GM12878 (cell line): ENCODE measurements at regions not wholly inside any gene's neighbourhood (a gene's known extent, or its start where the extent isn't known, plus 50 kb on each side); places are given as distances from the start of the nearest gene placed in this dataset.

Experiments
- ATAC-seq: fragments of 200-7000 bp; cut with Tn5 transposase; 3 replicates; pipeline ENCODE4 v1.9.1; 2020; ENCODE audit warnings: mild to moderate bottlenecking, moderate library complexity
- BruUV-seq: library from RNA; stranded (reverse); fragments of 400-500 nt; replicated peaks from 2 replicates; lab custom pipeline; 2021; lab: Mats Ljungman, UMichigan
- CTCF ChIA-PET: fragments of 300-600 bp; sonication (Branson Sonifier 250); formaldehyde crosslinking; extraction: SDS; loops from one replicate; lab custom pipeline; 2021; ENCODE audit warnings: inconsistent platforms; lab: Yijun Ruan, JAX
- POLR2A ChIA-PET: fragments of 350-600 bp; formaldehyde crosslinking; extraction: SDS; loops from one replicate; lab custom pipeline; 2021; ENCODE audit warnings: inconsistent platforms; lab: Charles Lee
- RAD21 ChIA-PET: fragments of 300-600 bp; sonication (Branson Sonifier 250); formaldehyde crosslinking; loops from one replicate; lab custom pipeline; 2023; ENCODE audit warnings: antibody characterized with exemption; ENCODE audit not compliant: unreplicated experiment; lab: Charles Lee
- SMC1A ChIA-PET: fragments of 300-600 bp; sonication (Branson Sonifier 250); formaldehyde crosslinking; loops from one replicate; lab custom pipeline; 2023; ENCODE audit not compliant: unreplicated experiment, uncharacterized antibody; lab: Charles Lee
- DNase-seq: peaks from one replicate; pipeline ENCODE4 v3.0.0-alpha.2; 2011; ENCODE audit warnings: low read depth, low spot score
- FAIRE-seq: peaks from 3 replicates; lab custom pipeline; 2011; peaks lifted over from hg19 to GRCh38; lab: Jason Lieb, UNC
- H2AFZ ChIP-seq: 2 replicates; pipeline ENCODE4 v1.6.0; 2011; ENCODE audit warnings: low read depth, low read length, control low read depth; ENCODE audit not compliant: control insufficient read depth
- H3K27ac ChIP-seq: 2 replicates; pipeline ENCODE4 v1.5.1; 2011; ENCODE audit warnings: control low read depth; ENCODE audit not compliant: control insufficient read depth, insufficient read depth
- H3K27me3 ChIP-seq, 2 experiments: replicated peaks in 1 of 2; 2 replicates each; pipeline versions ENCODE4 v1.6.0 to v1.6.1; 2011; ENCODE audit warnings: low read length in 1 of 2; ENCODE audit not compliant: control insufficient read depth in 2 of 2, insufficient read depth in 2 of 2
- H3K36me3 ChIP-seq, 2 experiments: 2 replicates each; pipeline ENCODE4 v1.5.1; 2011; ENCODE audit warnings: low read length in 1 of 2; ENCODE audit not compliant: control insufficient read depth in 2 of 2, insufficient read depth in 2 of 2
- H3K4me1 ChIP-seq: 2 replicates; pipeline ENCODE4 v1.6.1; 2011; ENCODE audit warnings: mild to moderate bottlenecking, low read length, moderate library complexity, mixed read lengths; ENCODE audit not compliant: control insufficient read depth, insufficient read depth
- H3K4me2 ChIP-seq: 2 replicates; pipeline ENCODE4 v1.6.0; 2011; ENCODE audit warnings: control low read depth; ENCODE audit not compliant: control insufficient read depth, insufficient read depth
- H3K4me3 ChIP-seq: fragments of 200-600 bp; sonication (generic); 2 replicates; pipeline ENCODE4 v1.5.1; 2016
- H3K79me2 ChIP-seq: 2 replicates; pipeline ENCODE4 v1.6.0; 2011; ENCODE audit warnings: low read length; ENCODE audit not compliant: control insufficient read depth, insufficient read depth
- H3K9ac ChIP-seq: 2 replicates; pipeline ENCODE4 v1.8.0; 2011; ENCODE audit warnings: low read length, control low read depth, mixed read lengths; ENCODE audit not compliant: control insufficient read depth, insufficient read depth
- H3K9me3 ChIP-seq: replicated peaks from 3 replicates; pipeline ENCODE4 v1.5.1; 2011; ENCODE audit warnings: mild to moderate bottlenecking, low read length; ENCODE audit not compliant: control insufficient read depth, insufficient read depth
- H4K20me1 ChIP-seq: 2 replicates; pipeline ENCODE4 v1.6.0; 2011; ENCODE audit not compliant: control insufficient read depth, insufficient read depth
- CHD1 ChIP-seq: IDR thresholded peaks from 2 replicates; pipeline ENCODE4 v1.6.1; 2012; ENCODE audit warnings: low read depth, low read length, improper control_type of control experiment
- EP300 ChIP-seq, 2 experiments: fragments of 150-350 bp in 1 of 2; IDR thresholded peaks; 2 replicates each; pipeline ENCODE4 v1.6.1; 2011 to 2012; ENCODE audit warnings: low read depth in 2 of 2, low read length in 2 of 2, borderline replicate concordance in 1 of 2, improper control_type of control experiment in 1 of 2, inconsistent platforms in 1 of 2; ENCODE audit not compliant: control insufficient read depth in 1 of 2
- FOS ChIP-seq: IDR thresholded peaks from 3 replicates; pipeline ENCODE4 v1.6.1; 2011; ENCODE audit warnings: borderline replicate concordance; ENCODE audit not compliant: insufficient read length; ENCODE audit errors: extremely low read depth
- FOXM1 ChIP-seq: IDR thresholded peaks from 2 replicates; pipeline ENCODE4 v1.6.1; 2012; ENCODE audit warnings: low read depth, mild to moderate bottlenecking, inconsistent platforms, low read length, moderate library complexity
- GABPA ChIP-seq: IDR thresholded peaks from 2 replicates; pipeline ENCODE4 v1.6.1; 2014; ENCODE audit warnings: antibody characterized with exemption, low read depth, mild to moderate bottlenecking, inconsistent platforms
- HDAC6 ChIP-seq: fragments of 200-600 bp; sonication (generic); IDR thresholded peaks from one replicate; pipeline ENCODE4 v1.8.0; 2017; ENCODE audit warnings: antibody characterized with exemption; ENCODE audit not compliant: unreplicated experiment
- HSF1 ChIP-seq: fragments of 150-350 bp; IDR thresholded peaks from 2 replicates; pipeline ENCODE4 v1.6.1; 2014; ENCODE audit warnings: mild to moderate bottlenecking, low read depth, low read length
- IKZF2 ChIP-seq, 2 experiments: fragments of 450-650 bp; IDR thresholded peaks; 2 replicates each; pipeline ENCODE4 v1.6.1; 2017; ENCODE audit warnings: mild to moderate bottlenecking in 2 of 2, moderate library complexity in 2 of 2
- IRF3 ChIP-seq: fragments of 450-650 bp; IDR thresholded peaks from 2 replicates; pipeline ENCODE4 v1.6.1; 2014; ENCODE audit warnings: mild to moderate bottlenecking
- JUNB ChIP-seq: IDR thresholded peaks from 2 replicates; pipeline ENCODE4 v1.6.1; 2016; ENCODE audit warnings: antibody characterized with exemption, mild to moderate bottlenecking
- JUND ChIP-seq: IDR thresholded peaks from 2 replicates; pipeline ENCODE4 v1.6.1; 2012; ENCODE audit warnings: low read depth, mild to moderate bottlenecking, low read length, improper control_type of control experiment, moderate library complexity
- NFIC ChIP-seq: IDR thresholded peaks from 2 replicates; pipeline ENCODE4 v1.6.1; 2012; ENCODE audit warnings: low read depth, mild to moderate bottlenecking, inconsistent platforms, low read length, moderate library complexity
- RUNX3 ChIP-seq: IDR thresholded peaks from 2 replicates; pipeline ENCODE4 v1.6.1; 2012; ENCODE audit warnings: low read length, inconsistent platforms
- SIX5 ChIP-seq: IDR thresholded peaks from 2 replicates; pipeline ENCODE4 v1.6.1; 2011; ENCODE audit warnings: mild to moderate bottlenecking, low read depth, low read length, moderate library complexity; ENCODE audit not compliant: severe bottlenecking
- ZBTB40 ChIP-seq: fragments of 450-650 bp; IDR thresholded peaks from 2 replicates; pipeline ENCODE4 v1.6.1; 2016; ENCODE audit warnings: mild to moderate bottlenecking, moderate library complexity, borderline replicate concordance
- ZNF384 ChIP-seq: IDR thresholded peaks from 2 replicates; pipeline ENCODE4 v1.6.1; 2012; ENCODE audit warnings: low read depth, mild to moderate bottlenecking, low read length, improper control_type of control experiment, borderline replicate concordance
- WGBS: methylation state at CpG from one replicate; pipeline ENCODE4 v1.1.6; 2016; ENCODE audit warnings: low lambda C conversion rate; ENCODE audit not compliant: insufficient replicate concordance, insufficient coverage; ENCODE audit errors: missing lambda C conversion rate; 5-methylcytosine and 5-hydroxymethylcytosine counted together
- in situ Hi-C: fragments of 300-500 bp; cut with MboI; formaldehyde crosslinking; loops from 9 replicates; pipeline ENCODE4 v1.14.3; 2018; ENCODE audit warnings: mixed read lengths
- intact Hi-C: fragments of 100-400 bp; cut with micrococcal nuclease; formaldehyde crosslinking; loops from one replicate; pipeline ENCODE4 v1.14.2; 2022; ENCODE audit not compliant: unreplicated experiment

DNA sequence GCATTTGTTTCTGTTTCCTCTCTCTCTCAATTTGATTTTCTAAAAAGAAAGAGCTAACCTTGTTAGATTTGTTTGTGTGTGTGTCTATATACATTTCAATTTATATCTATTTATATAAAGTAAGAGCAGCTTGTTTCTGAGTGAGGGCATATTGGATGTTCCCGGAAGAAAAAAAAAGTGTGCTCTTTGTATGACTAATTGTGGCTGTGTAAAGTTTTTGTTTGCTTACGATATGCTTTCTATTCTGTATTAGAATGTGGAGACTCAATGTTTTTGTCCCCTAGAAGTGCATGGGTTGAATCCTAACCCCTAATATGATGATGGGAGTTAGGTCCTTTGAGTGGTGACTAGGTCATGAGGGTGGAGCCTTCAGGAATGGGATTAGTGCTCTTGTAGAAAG, 66.6 kb upstream of the C1QTNF9B start:
- RAD21 ChIA-PET, result interaction anchor here (0.7 to 1.7 kb wide), 5 partner anchors 9 to 56 kb away, joined by 3 to 8 read pairs (median 3); no protein-coding TSS in a partner anchor
- Histone ChIP-seq H3K9ac (no peak overlapping the region), H3K27ac (peak overlapping the region; percentile 42), H3K79me2 (no peaks in the 10 kb centered on the region), H3K4me3 (no peak overlapping the region), H3K9me3 (no peaks in the 10 kb centered on the region), H2AFZ (peak overlapping the region; percentile 72), H3K27me3 (no peaks in the 10 kb centered on the region), H3K4me1 (peaks cover 16% of the 10 kb centered on the region), H3K36me3 (no peaks in the 10 kb centered on the region), H4K20me1 (no peaks in the 10 kb centered on the region), H3K4me2 (peak overlapping the region; percentile 51; the same call in 1 of the 2 replicates)
- TF ChIP-seq JUND, result 0 out of 2 replicates have a peak, but pooled peaks have one; percentile 52
- TF ChIP-seq IKZF2 (IDR thresholded peaks at IDR 0.05), result peak; percentile 33; a peak in 1 of 4 replicates
- TF ChIP-seq HDAC6, result no peak
- TF ChIP-seq ZBTB40, result peak; percentile 85
- TF ChIP-seq GABPA, result 0 out of 2 replicates have a peak, but pooled peaks have one; percentile 34
- TF ChIP-seq JUNB, result peak; percentile 80
- no peak for TF ChIP-seq FOXM1
- no peak for TF ChIP-seq FOS
- TF ChIP-seq SIX5, result no peak
- no peak for TF ChIP-seq CHD1
- TF ChIP-seq HSF1, result no peak
- 0 out of 2 replicates have a peak, but pooled peaks have one; percentile 29 for TF ChIP-seq NFIC
- TF ChIP-seq ZNF384, result peak; percentile 82; the same call in 1 of the 2 replicates
- TF ChIP-seq EP300 (IDR thresholded peaks at IDR 0.05; ENCODE audit: borderline replicate concordance in 1 of 2, control insufficient read depth in 1 of 2, low read depth in 2 of 2, low read length in 2 of 2), result peak in 1 of 2 experiments; percentile 31; a peak in 1 of 4 replicates
- no peak for TF ChIP-seq IRF3
- peak; percentile 67 for TF ChIP-seq RUNX3
- no peak for FAIRE-seq
- peak; percentile 73 for ATAC-seq
- no peak for DNase-seq
- in situ Hi-C loops, result no loop called here
- SMC1A ChIA-PET, result interaction anchor here (1.1 to 9.9 kb wide), 3 partner anchors 29 to 52 kb away, joined by 4 to 64 read pairs (median 5); no protein-coding TSS in a partner anchor
- CTCF ChIA-PET, result interaction anchor here (0.6 to 5.7 kb wide), 5 partner anchors 41 to 265 kb away, joined by 3 to 33 read pairs (median 8); no protein-coding TSS in a partner anchor
- WGBS, result 4% methylated on average over 2 of the region's 2 CpGs
- intact Hi-C loops, result loop anchor here (5.0 kb wide), 1 partner anchor 43 kb away; no protein-coding TSS in a partner anchor
- POLR2A ChIA-PET, result interaction anchor here (1.8 kb wide), 1 partner anchor 41 kb away, joined by 5 read pairs; no protein-coding TSS in a partner anchor
- BruUV-seq, result no TSS peak
